Lower lobe of right lung (tissue), 2 donors: ENCODE measurements at regions not wholly inside any gene's neighbourhood (a gene's known extent, or its start where the extent isn't known, plus 50 kb on each side); places are given as distances from the start of the nearest gene placed in this dataset.

Experiments
- ATAC-seq, 2 donors: fragments of 200-7000 bp; cut with Tn5 transposase; one replicate each; pipeline ENCODE4 v1.9.1; 2020 to 2022; ENCODE audit warnings: mild to moderate bottlenecking in 2 of 2, moderate library complexity in 2 of 2
- DNase-seq: peaks from one replicate; pipeline ENCODE4 v3.0.0-alpha.2; 2020
- H3K27ac ChIP-seq: fragments of 200-600 bp; one replicate; pipeline ENCODE4 v1.8.0; 2022
- H3K27me3 ChIP-seq: fragments of 200-600 bp; one replicate; pipeline ENCODE4 v1.8.0; 2022; ENCODE audit warnings: low read depth
- H3K36me3 ChIP-seq: fragments of 200-600 bp; one replicate; pipeline ENCODE4 v1.8.0; 2022; ENCODE audit warnings: mild to moderate bottlenecking
- H3K4me1 ChIP-seq: fragments of 200-600 bp; one replicate; pipeline ENCODE4 v1.8.0; 2022
- H3K4me3 ChIP-seq: fragments of 200-600 bp; one replicate; pipeline ENCODE4 v1.8.0; 2022; ENCODE audit warnings: mild to moderate bottlenecking
- H3K9me3 ChIP-seq: fragments of 200-600 bp; one replicate; pipeline ENCODE4 v1.8.0; 2022
- intact Hi-C: fragments of 100-400 bp; cut with DNase I; formaldehyde crosslinking; loops from one replicate; pipeline ENCODE4 v1.11.0; 2022
- TF ChIP-seq, protein P1 (sequence below): fragments of 200-600 bp; IDR thresholded peaks from one replicate; pipeline ENCODE4 v1.8.0; 2022; ENCODE audit warnings: antibody characterized with exemption, mild to moderate bottlenecking
- donor health status: DM: no; HTN: yes; CAD: no; lungs with severe emphysema.

DNA sequence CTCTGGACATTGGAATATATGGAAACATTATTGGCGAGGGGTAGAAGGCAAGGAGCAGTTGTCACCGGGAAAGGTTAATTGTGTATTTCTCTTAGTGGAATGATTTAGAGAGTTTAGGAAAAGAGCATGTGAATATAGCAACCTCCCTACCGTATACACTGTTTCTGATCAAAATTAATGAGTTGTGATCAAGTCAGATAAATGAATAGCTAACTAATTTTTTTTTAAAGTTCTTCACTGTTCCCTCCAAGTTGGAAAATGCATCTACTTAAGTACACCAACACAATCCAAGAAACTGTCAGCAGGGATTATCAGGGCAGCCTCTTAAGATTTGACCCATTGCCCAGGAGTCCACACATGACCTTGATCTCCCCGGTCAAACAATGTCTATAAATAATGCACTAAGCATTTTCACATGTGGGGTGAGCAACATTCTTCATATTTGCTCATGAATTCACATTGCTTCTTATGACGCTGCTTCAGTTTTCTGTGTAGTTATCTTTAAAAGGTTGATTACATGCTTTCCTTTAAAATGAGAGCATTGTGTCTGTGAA lies 680.8 kb upstream of the NRSN1 start:
- Histone ChIP-seq H3K36me3 (no peaks in the 10 kb centered on the region), H3K4me1 (peaks cover 4% of the 10 kb centered on the region), H3K9me3 (no peaks in the 10 kb centered on the region), H3K27ac (no peak overlapping the region), H3K27me3 (no peaks in the 10 kb centered on the region), H3K4me3 (no peak overlapping the region)
- TF ChIP-seq, protein P1, sequence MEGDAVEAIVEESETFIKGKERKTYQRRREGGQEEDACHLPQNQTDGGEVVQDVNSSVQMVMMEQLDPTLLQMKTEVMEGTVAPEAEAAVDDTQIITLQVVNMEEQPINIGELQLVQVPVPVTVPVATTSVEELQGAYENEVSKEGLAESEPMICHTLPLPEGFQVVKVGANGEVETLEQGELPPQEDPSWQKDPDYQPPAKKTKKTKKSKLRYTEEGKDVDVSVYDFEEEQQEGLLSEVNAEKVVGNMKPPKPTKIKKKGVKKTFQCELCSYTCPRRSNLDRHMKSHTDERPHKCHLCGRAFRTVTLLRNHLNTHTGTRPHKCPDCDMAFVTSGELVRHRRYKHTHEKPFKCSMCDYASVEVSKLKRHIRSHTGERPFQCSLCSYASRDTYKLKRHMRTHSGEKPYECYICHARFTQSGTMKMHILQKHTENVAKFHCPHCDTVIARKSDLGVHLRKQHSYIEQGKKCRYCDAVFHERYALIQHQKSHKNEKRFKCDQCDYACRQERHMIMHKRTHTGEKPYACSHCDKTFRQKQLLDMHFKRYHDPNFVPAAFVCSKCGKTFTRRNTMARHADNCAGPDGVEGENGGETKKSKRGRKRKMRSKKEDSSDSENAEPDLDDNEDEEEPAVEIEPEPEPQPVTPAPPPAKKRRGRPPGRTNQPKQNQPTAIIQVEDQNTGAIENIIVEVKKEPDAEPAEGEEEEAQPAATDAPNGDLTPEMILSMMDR: no peak
- ATAC-seq (no peak), DNase-seq (no peak)
- intact Hi-C loops: no loop called here

DNA sequence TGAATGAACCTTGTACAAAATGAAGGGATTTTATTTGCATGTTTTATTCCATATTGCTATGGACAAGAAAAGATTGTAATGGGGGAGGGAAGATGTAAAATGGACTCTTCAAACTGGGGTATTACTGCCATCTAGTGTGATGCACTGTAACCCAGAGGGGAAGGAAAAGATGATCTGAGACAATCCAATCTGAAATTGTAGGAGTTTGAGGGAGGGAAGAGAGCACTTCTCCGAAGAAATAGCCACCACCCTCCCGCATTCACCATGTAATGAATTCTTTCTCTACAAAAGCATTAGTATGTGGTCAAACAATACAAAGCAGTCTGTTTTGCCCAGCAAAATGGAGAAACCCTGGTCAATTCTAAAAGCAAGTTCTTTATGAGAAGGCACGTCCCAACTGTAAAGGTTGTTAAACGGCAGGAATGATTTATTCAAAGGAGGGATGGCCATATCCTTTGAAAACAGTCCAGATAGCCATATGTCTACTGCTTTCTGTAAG lies 679.5 kb upstream of the NRSN1 start:
- ATAC-seq (no peak), DNase-seq (no peak)
- Histone ChIP-seq H3K27ac (no peak overlapping the region), H3K4me3 (no peak overlapping the region), H3K36me3 (no peaks in the 10 kb centered on the region), H3K9me3 (no peaks in the 10 kb centered on the region), H3K4me1 (peaks cover 4% of the 10 kb centered on the region), H3K27me3 (no peaks in the 10 kb centered on the region)
- TF ChIP-seq, protein P1: peak; percentile 26
- intact Hi-C loops: no loop called here

DNA sequence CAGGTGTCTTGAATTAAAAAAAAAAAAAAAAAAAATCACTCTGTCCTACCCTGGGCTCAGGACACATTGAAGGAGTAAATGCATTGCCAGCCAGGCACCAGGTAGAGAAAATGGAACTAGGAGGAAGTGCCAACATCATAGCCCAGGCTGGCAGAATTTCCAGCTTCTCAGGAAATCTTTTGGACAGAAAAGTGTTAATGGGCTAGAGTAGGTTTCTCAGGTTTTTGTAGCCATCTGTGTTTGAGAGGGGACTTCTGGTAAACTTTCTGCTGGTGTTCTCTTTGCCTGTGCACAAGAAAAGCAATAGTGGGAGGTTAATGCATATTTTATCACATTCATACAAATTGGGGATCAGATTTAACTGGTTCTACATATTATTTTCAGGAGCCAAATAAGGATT lies 678.3 kb upstream of the NRSN1 start:
- no peaks in the 10 kb centered on the region for H3K36me3 ChIP-seq
- no peaks in the 10 kb centered on the region for H3K27me3 ChIP-seq
- no peak overlapping the region for H3K4me3 ChIP-seq
- ATAC-seq: no peak
- no peak overlapping the region for H3K27ac ChIP-seq
- no peaks in the 10 kb centered on the region for H3K9me3 ChIP-seq
- H3K4me1 ChIP-seq: peaks cover 4% of the 10 kb centered on the region
- intact Hi-C loops: no loop called here
- DNase-seq: no peak
- TF ChIP-seq, protein P1: no peak

DNA sequence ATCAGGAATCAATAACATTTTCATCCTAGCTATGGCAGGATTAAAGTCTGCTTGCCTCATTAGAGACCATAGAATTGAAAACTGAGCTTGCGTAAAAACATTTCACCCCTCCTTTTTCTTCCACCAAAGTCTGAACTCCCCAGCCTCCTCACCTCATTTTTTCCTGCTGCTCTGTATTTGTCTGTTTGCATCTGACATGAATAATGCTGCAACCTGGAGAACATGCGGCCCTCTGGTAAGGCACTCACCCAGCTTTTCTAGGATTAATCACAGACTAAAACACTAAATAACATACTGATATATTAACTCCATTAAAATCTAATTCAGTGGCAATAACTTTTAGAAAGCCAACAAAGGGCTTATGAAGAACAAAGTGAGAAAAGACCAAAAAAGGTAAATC lies 677.7 kb upstream of the NRSN1 start:
- intact Hi-C loops: no loop called here

DNA sequence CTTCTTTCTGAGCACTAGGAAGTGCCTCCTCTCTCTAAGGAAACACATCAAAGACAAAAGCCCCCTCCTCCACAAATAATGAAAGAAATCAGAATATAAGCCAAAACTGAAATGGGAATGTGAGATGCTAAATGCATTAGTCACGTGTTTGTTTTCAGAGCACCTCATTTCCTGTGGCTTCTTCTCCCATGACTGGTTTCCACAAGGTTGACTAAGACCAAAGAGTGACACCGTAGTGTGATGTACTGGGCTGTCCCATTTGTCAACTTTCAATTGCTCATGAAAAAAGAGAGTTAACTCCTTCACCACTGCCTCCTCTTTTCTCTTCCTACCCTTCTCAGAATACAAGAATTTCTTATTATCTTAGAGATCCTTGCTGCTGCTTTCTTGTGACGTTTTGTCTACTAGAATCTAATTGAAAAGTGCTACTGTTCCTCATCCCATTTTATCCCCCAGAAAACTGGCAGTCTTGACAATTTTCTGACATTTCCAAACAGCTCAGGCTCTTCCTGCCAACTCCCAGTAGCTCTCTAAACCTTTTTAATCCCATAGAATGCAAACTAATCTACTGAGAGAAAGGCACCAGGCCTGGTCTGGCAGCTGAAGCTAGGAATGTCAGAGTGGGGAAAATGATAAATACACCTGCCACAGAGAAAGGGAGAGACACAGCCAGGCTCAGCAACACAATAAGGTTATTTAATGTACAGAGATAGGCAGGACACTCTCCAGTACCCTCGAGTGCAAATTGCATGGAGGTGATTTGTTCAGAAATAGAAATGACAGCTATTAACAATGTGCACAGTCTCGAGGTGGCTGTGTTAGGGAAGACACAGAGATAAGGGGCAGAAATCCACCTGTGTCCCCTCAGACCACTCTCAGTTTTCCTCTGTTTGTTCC lies 671.7 kb upstream of the NRSN1 start:
- H3K4me1 ChIP-seq: no peaks in the 10 kb centered on the region
- H3K9me3 ChIP-seq: no peaks in the 10 kb centered on the region
- TF ChIP-seq, protein P1: no peak
- H3K27me3 ChIP-seq: no peaks in the 10 kb centered on the region
- intact Hi-C loops: no loop called here
- ATAC-seq: no peak
- DNase-seq: no peak
- no peak overlapping the region for H3K4me3 ChIP-seq
- H3K27ac ChIP-seq: no peak overlapping the region
- H3K36me3 ChIP-seq: no peaks in the 10 kb centered on the region

More for the DNA sequence above, 677.7 kb upstream of the NRSN1 start:
- DNase-seq: no peak
- Histone ChIP-seq H3K4me1 (peaks cover 4% of the 10 kb centered on the region), H3K27me3 (no peaks in the 10 kb centered on the region), H3K4me3 (no peak overlapping the region), H3K9me3 (no peaks in the 10 kb centered on the region), H3K36me3 (no peaks in the 10 kb centered on the region), H3K27ac (no peak overlapping the region)
- ATAC-seq: no peak
- TF ChIP-seq, protein P1: no peak
